ENCODE measurements at regions not wholly inside any gene's neighbourhood (a gene's known extent, or its start where the extent isn't known, plus 50 kb on each side); places are given as distances from the start of the nearest gene placed in this dataset.

- peak in 1 of 2 donors; percentile 25 for DNase-seq
- Histone ChIP-seq H3K27me3 (peaks cover 0 to 86% of the 10 kb centered on the region in 2 donors), H3K9me3 (peaks cover 0 to 8% (median 6%) of the 10 kb centered on the region in 3 donors), H3K4me1 (peaks cover 0 to 7% (median 0%) of the 10 kb centered on the region in 4 donors), H3K27ac (no peak overlapping the region), H3K4me3 (no peak overlapping the region), H3K36me3 (no peaks in the 10 kb centered on the region)
- TF ChIP-seq CTCF (IDR thresholded peaks at IDR 0.05) = no peak
- intact Hi-C loops (cut with DNase I; ENCODE audit: low total_unique reads) = no loop called here
Measured at GRCh38 chr4:8702020-8702495, 109.5 kb downstream of the CPZ start.

- peaks cover 0 to 8% (median 6%) of the 10 kb centered on the region in 3 donors for H3K9me3 ChIP-seq
- peaks cover 0 to 80% of the 10 kb centered on the region in 2 donors for H3K27me3 ChIP-seq
- intact Hi-C loops (cut with DNase I; ENCODE audit: low total_unique reads) = no loop called here
- no peaks in the 10 kb centered on the region for H3K36me3 ChIP-seq
- no peak overlapping the region for H3K27ac ChIP-seq
- H3K4me3 ChIP-seq = no peak overlapping the region
- H3K4me1 ChIP-seq = peaks cover 0 to 7% (median 0%) of the 10 kb centered on the region in 4 donors
- no peak for TF ChIP-seq CTCF (IDR thresholded peaks at IDR 0.05)
- peak in 1 of 2 donors; percentile 44 for DNase-seq
Measured at GRCh38 chr4:8701126-8702019, 108.8 kb downstream of the CPZ start.

- no peak overlapping the region for H3K4me3 ChIP-seq
- H3K9me3 ChIP-seq = peaks cover 0 to 8% (median 6%) of the 10 kb centered on the region in 3 donors
- no peak overlapping the region for H3K27ac ChIP-seq
- intact Hi-C loops (cut with DNase I; ENCODE audit: low total_unique reads) = no loop called here
- no peaks in the 10 kb centered on the region for H3K36me3 ChIP-seq
- H3K27me3 ChIP-seq = peaks cover 0 to 82% of the 10 kb centered on the region in 2 donors
- no peak for TF ChIP-seq CTCF (IDR thresholded peaks at IDR 0.05)
- H3K4me1 ChIP-seq = peaks cover 0 to 7% (median 0%) of the 10 kb centered on the region in 4 donors
- peak in 1 of 2 donors; percentile 6 for DNase-seq
Measured at GRCh38 chr4:8700531-8700930, 108.0 kb downstream of the CPZ start.

GRCh38 chr4:8699479-8700145 lies 107.0 kb downstream of the CPZ start:
- peaks cover 0 to 8% (median 6%) of the 10 kb centered on the region in 3 donors for H3K9me3 ChIP-seq
- H3K36me3 ChIP-seq = no peaks in the 10 kb centered on the region
- peaks cover 0 to 81% of the 10 kb centered on the region in 2 donors for H3K27me3 ChIP-seq
- intact Hi-C loops (cut with DNase I; ENCODE audit: low total_unique reads) = no loop called here
- peak in 1 of 2 donors; percentile 47 for DNase-seq
- H3K27ac ChIP-seq = no peak overlapping the region
- peaks cover 0 to 7% (median 0%) of the 10 kb centered on the region in 4 donors for H3K4me1 ChIP-seq
- no peak overlapping the region for H3K4me3 ChIP-seq
- TF ChIP-seq CTCF (IDR thresholded peaks at IDR 0.05) = no peak

GRCh38 chr4:8699063-8699385 lies 106.5 kb downstream of the CPZ start:
- H3K4me1 ChIP-seq = peaks cover 0 to 7% (median 0%) of the 10 kb centered on the region in 4 donors
- H3K4me3 ChIP-seq = no peak overlapping the region
- intact Hi-C loops (cut with DNase I; ENCODE audit: low total_unique reads) = no loop called here
- peaks cover 0 to 8% (median 6%) of the 10 kb centered on the region in 3 donors for H3K9me3 ChIP-seq
- H3K27me3 ChIP-seq = peaks cover 0 to 75% of the 10 kb centered on the region in 2 donors
- H3K36me3 ChIP-seq = no peaks in the 10 kb centered on the region
- no peak for TF ChIP-seq CTCF (IDR thresholded peaks at IDR 0.05)
- H3K27ac ChIP-seq = no peak overlapping the region
- DNase-seq = no peak
